B cell (primary cell): ENCODE measurements at regions not wholly inside any gene's neighbourhood (a gene's known extent, or its start where the extent isn't known, plus 50 kb on each side); places are given as distances from the start of the nearest gene placed in this dataset.

Experiments used
- ATAC-seq: fragments of 200-7000 bp; cut with Tn5 transposase; one replicate; pipeline ENCODE4 v1.10.0; 2021; ENCODE audit warnings: low read depth, mild to moderate bottlenecking, moderate number of reproducible peaks, moderate library complexity
- CTCF ChIA-PET: fragments of 350-600 bp; sonication (Branson Sonifier 250); formaldehyde crosslinking; loops from one replicate; lab custom pipeline; 2021; ENCODE audit warnings: antibody characterized with exemption, inconsistent platforms; lab: Charles Lee
- POLR2A ChIA-PET: fragments of 350-600 bp; sonication (Branson Sonifier 250); formaldehyde crosslinking; loops from one replicate; lab custom pipeline; 2021; ENCODE audit warnings: antibody characterized with exemption; lab: Charles Lee
- DNase-seq: peaks from one replicate; pipeline ENCODE4 v3.0.0; 2013
- H2AFZ ChIP-seq: 2 replicates; pipeline ENCODE4 v1.6.1; 2012; ENCODE audit warnings: mild to moderate bottlenecking, low read depth, low read length; ENCODE audit not compliant: insufficient read depth, poor library complexity, severe bottlenecking
- H3K27ac ChIP-seq, 2 donors: 1 replicate in 1 of 2; 2 replicates in 1 of 2; pipeline ENCODE4 v1.5.1; 2012 to 2013; ENCODE audit warnings: low read length in 2 of 2, mild to moderate bottlenecking in 2 of 2, moderate library complexity in 1 of 2
- H3K27me3 ChIP-seq, 4 experiments: fragments of 200-600 bp in 1 of 4; sonication (generic) in 1 of 4; replicated peaks in 1 of 4; 1 replicate in 2 of 4; 2 replicates in 2 of 4; pipeline versions ENCODE4 v1.6.1 to v1.7.0; 2013 to 2016; ENCODE audit warnings: low read length in 3 of 4, mild to moderate bottlenecking in 2 of 4, mixed read lengths in 1 of 4, moderate library complexity in 1 of 4; ENCODE audit not compliant: insufficient read depth in 4 of 4, control insufficient read depth in 3 of 4; ENCODE audit errors: control extremely low read depth in 1 of 4
- H3K36me3 ChIP-seq, 2 experiments: replicated peaks in 1 of 2; 1 replicate in 1 of 2; 2 replicates in 1 of 2; pipeline versions ENCODE4 v1.6.1 to v1.7.1; 2013; ENCODE audit warnings: low read length in 1 of 2; ENCODE audit not compliant: insufficient read depth in 2 of 2, control insufficient read depth in 1 of 2; ENCODE audit errors: control extremely low read depth in 1 of 2, extremely low read depth in 1 of 2
- H3K4me1 ChIP-seq, 2 donors: fragments of 200-600 bp in 1 of 2; sonication (generic) in 1 of 2; 1 replicate in 1 of 2; 2 replicates in 1 of 2; pipeline versions ENCODE4 v1.5.1 to v1.6.1; 2013 to 2017; ENCODE audit warnings: low read length in 2 of 2; ENCODE audit not compliant: control insufficient read depth in 2 of 2, insufficient read depth in 2 of 2
- H3K4me2 ChIP-seq: replicated peaks from 2 replicates; pipeline ENCODE3; 2012; ENCODE audit warnings: mild to moderate bottlenecking, low read depth, low read length; ENCODE audit not compliant: poor library complexity, severe bottlenecking
- H3K4me3 ChIP-seq, 5 experiments: fragments of 200-600 bp in 1 of 5; sonication (generic) in 1 of 5; 1 replicate in 3 of 5; 2 replicates in 2 of 5; pipeline versions ENCODE4 v1.5.1 to v1.7.0; 2011 to 2016; ENCODE audit warnings: low read length in 4 of 5, mild to moderate bottlenecking in 4 of 5, low read depth in 2 of 5, control low read depth in 1 of 5, moderate library complexity in 1 of 5; ENCODE audit not compliant: insufficient read depth in 1 of 5; ENCODE audit errors: control extremely low read depth in 1 of 5, extremely low read depth in 1 of 5
- H3K79me2 ChIP-seq: fragments of 200-600 bp; sonication (generic); one replicate; pipeline ENCODE4 v1.6.0; 2016; ENCODE audit warnings: low read length; ENCODE audit not compliant: control insufficient read depth, insufficient read depth
- H3K9ac ChIP-seq: fragments of 200-600 bp; sonication (generic); 2 replicates; pipeline ENCODE4 v1.6.1; 2017; ENCODE audit warnings: mild to moderate bottlenecking, low read length, moderate library complexity
- H3K9me3 ChIP-seq, 3 donors: one replicate each; pipeline versions ENCODE4 v1.6.1 to v1.7.1; 2013; ENCODE audit warnings: low read length in 2 of 3; ENCODE audit not compliant: control insufficient read depth in 2 of 3, insufficient read depth in 1 of 3; ENCODE audit errors: control extremely low read depth in 1 of 3
- H4K20me1 ChIP-seq: 2 replicates; pipeline ENCODE4 v1.6.0; 2012; ENCODE audit warnings: mild to moderate bottlenecking, low read length; ENCODE audit not compliant: insufficient read depth, control insufficient read depth, poor library complexity, severe bottlenecking
- H3K27ac Mint-ChIP-seq: one replicate; pipeline ENCODE4 v1.8.0; 2021; ENCODE audit warnings: mixed read lengths
- H3K27me3 Mint-ChIP-seq: one replicate; pipeline ENCODE4 v1.8.0; 2021; ENCODE audit warnings: mixed read lengths
- H3K4me1 Mint-ChIP-seq: one replicate; pipeline ENCODE4 v1.8.0; 2021; ENCODE audit warnings: mixed read lengths
- H3K4me3 Mint-ChIP-seq: one replicate; pipeline ENCODE4 v1.8.0; 2021; ENCODE audit warnings: mixed read lengths
- H3K9me3 Mint-ChIP-seq: one replicate; pipeline ENCODE4 v1.8.0; 2022; ENCODE audit warnings: mixed read lengths; ENCODE audit not compliant: insufficient read depth
- CTCF ChIP-seq: fragments of 200-600 bp; IDR thresholded peaks from one replicate; pipeline ENCODE4 v1.8.0; 2022; ENCODE audit warnings: antibody characterized with exemption, mild to moderate bottlenecking
- EZH2 ChIP-seq: IDR thresholded peaks from 2 replicates; pipeline ENCODE4 v1.6.1; 2012; ENCODE audit warnings: borderline replicate concordance, low read depth, mild to moderate bottlenecking, moderate library complexity, low read length; ENCODE audit not compliant: insufficient read depth, poor library complexity, severe bottlenecking
- WGBS: methylation state at CpG from one replicate; pipeline ENCODE4 v1.1.5; 2013; ENCODE audit warnings: missing lambda C conversion rate; ENCODE audit not compliant: insufficient coverage; 5-methylcytosine and 5-hydroxymethylcytosine counted together
- intact Hi-C: fragments of 100-400 bp; cut with micrococcal nuclease; formaldehyde crosslinking; loops from one replicate; pipeline ENCODE4 v1.10.0; 2022

- no peaks in the 10 kb centered on the region for H3K79me2 ChIP-seq
- no peaks in the 10 kb centered on the region for H3K36me3 ChIP-seq
- no peak overlapping the region for H3K27ac ChIP-seq
- POLR2A ChIA-PET: no interaction called here
- Mint-ChIP-seq H3K9me3 (peaks cover 8% of the 10 kb centered on the region), H3K27me3 (no peaks in the 10 kb centered on the region), H3K4me3 (no peak overlapping the region), H3K4me1 (no peaks in the 10 kb centered on the region), H3K27ac (no peak overlapping the region)
- no peak for TF ChIP-seq CTCF
- TF ChIP-seq EZH2: no peak
- H3K4me3 ChIP-seq: no peak overlapping the region
- H3K4me1 ChIP-seq: no peaks in the 10 kb centered on the region
- H4K20me1 ChIP-seq: no peaks in the 10 kb centered on the region
- no peak overlapping the region for H3K4me2 ChIP-seq
- intact Hi-C loops: no loop called here
- 93% methylated on average over 16 of the region's 17 CpGs for WGBS
- H3K9ac ChIP-seq: no peak overlapping the region
- ATAC-seq: no peak
- H2AFZ ChIP-seq: no peak overlapping the region
- H3K9me3 ChIP-seq: peaks cover 0 to 29% (median 0%) of the 10 kb centered on the region in 3 donors
- CTCF ChIA-PET: no interaction called here
- H3K27me3 ChIP-seq: no peaks in the 10 kb centered on the region
- DNase-seq: no peak
These were observed 553.6 kb downstream of the TCERG1L start for GRCh38 chr10:130757821-130758489.

- no peaks in the 10 kb centered on the region for H3K27me3 Mint-ChIP-seq
- Histone ChIP-seq H3K4me3 (no peak overlapping the region), H3K36me3 (no peaks in the 10 kb centered on the region), H4K20me1 (no peaks in the 10 kb centered on the region), H3K27me3 (no peaks in the 10 kb centered on the region), H3K4me1 (no peaks in the 10 kb centered on the region), H3K4me2 (no peak overlapping the region), H2AFZ (no peak overlapping the region), H3K27ac (no peak overlapping the region), H3K9me3 (peaks cover 0 to 29% (median 0%) of the 10 kb centered on the region in 3 donors), H3K9ac (no peak overlapping the region), H3K79me2 (no peaks in the 10 kb centered on the region)
- H3K4me1 Mint-ChIP-seq: no peaks in the 10 kb centered on the region
- intact Hi-C loops: no loop called here
- ATAC-seq (no peak), DNase-seq (no peak)
- TF ChIP-seq CTCF: no peak
- TF ChIP-seq EZH2: no peak
- WGBS: 92% methylated on average over 5 of the region's 5 CpGs
- H3K4me3 Mint-ChIP-seq: no peak overlapping the region
- ChIA-PET POLR2A (no interaction called here), CTCF (no interaction called here)
- peaks cover 8% of the 10 kb centered on the region for H3K9me3 Mint-ChIP-seq
- no peak overlapping the region for H3K27ac Mint-ChIP-seq
These were observed 553.0 kb downstream of the TCERG1L start for GRCh38 chr10:130758529-130758928.
